HG02798 (cell line): ENCODE measurements at regions not wholly inside any gene's neighbourhood (a gene's known extent, or its start where the extent isn't known, plus 50 kb on each side); places are given as distances from the start of the nearest gene placed in this dataset.
"Not testable (repeated sequence)": the region's sequence is repeated elsewhere in the genome, so short reads cannot be mapped to it uniquely, and the experiment has no call there.

ENCODE experiments used
- ATAC-seq: cut with Tn5 transposase; IDR thresholded peaks from one replicate; pipeline ENCODE4 v1.9.1; 2021; ENCODE audit warnings: mild to moderate bottlenecking; ENCODE audit not compliant: unreplicated experiment, poor library complexity

GRCh38 chr7:20839196-20839735 lies 52.6 kb upstream of the SP8 start:
- ATAC-seq: no peak

GRCh38 chr7:20839987-20840386 lies 53.3 kb upstream of the SP8 start:
- ATAC-seq: no peak

GRCh38 chr7:20846791-20847190 lies 60.1 kb upstream of the SP8 start:
- no peak for ATAC-seq

- no peak for ATAC-seq
Observed at GRCh38 chr7:20858951-20859350, 72.3 kb upstream of the SP8 start.

- no peak for ATAC-seq
Observed at GRCh38 chr7:20861468-20861867, 74.8 kb upstream of the SP8 start.

GRCh38 chr7:20862554-20862953 lies 75.9 kb upstream of the SP8 start:
- no peak for ATAC-seq

- ATAC-seq: no peak
Observed at GRCh38 chr7:20864221-20864620, 77.5 kb upstream of the SP8 start.

- no peak for ATAC-seq
Observed at GRCh38 chr7:20865684-20866083, 79.0 kb upstream of the SP8 start.

- no peak for ATAC-seq
Observed at GRCh38 chr7:20870977-20871376, 84.3 kb upstream of the SP8 start.

GRCh38 chr7:20892776-20893175 lies 106.1 kb upstream of the SP8 start:
- no peak for ATAC-seq

- no peak for ATAC-seq
Observed at GRCh38 chr7:20894806-20895205, 108.1 kb upstream of the SP8 start.

- ATAC-seq: no peak
Observed at GRCh38 chr7:20895563-20895962, 108.9 kb upstream of the SP8 start.

GRCh38 chr7:20896996-20897395 lies 110.3 kb upstream of the SP8 start:
- ATAC-seq: no peak

GRCh38 chr7:20906801-20907453 lies 120.2 kb upstream of the SP8 start:
- no peak for ATAC-seq

- no peak for ATAC-seq
Observed at GRCh38 chr7:20911081-20911480, 124.4 kb upstream of the SP8 start.

GRCh38 chr7:20913853-20914252 lies 127.2 kb upstream of the SP8 start:
- no peak for ATAC-seq

- no peak for ATAC-seq
Observed at GRCh38 chr7:20916311-20916710, 129.6 kb upstream of the SP8 start.

GRCh38 chr7:20917603-20918002 lies 130.9 kb upstream of the SP8 start:
- no peak for ATAC-seq

- ATAC-seq: no peak
Observed at GRCh38 chr7:20918156-20918555, 131.5 kb upstream of the SP8 start.

- ATAC-seq: not testable (repeated sequence)
Observed at GRCh38 chr7:20927178-20927577, 140.5 kb upstream of the SP8 start.

GRCh38 chr7:20927976-20928375 lies 141.3 kb upstream of the SP8 start:
- ATAC-seq: no peak

GRCh38 chr7:20929199-20929598 lies 142.5 kb upstream of the SP8 start:
- ATAC-seq: no peak
